ENCODE measurements at regions not wholly inside any gene's neighbourhood (a gene's known extent, or its start where the extent isn't known, plus 50 kb on each side); places are given as distances from the start of the nearest gene placed in this dataset.

GRCh38 chr3:139758654-139759291, 81.0 kb upstream of the NMNAT3 start:
- no peak for DNase-seq (ENCODE audit: low spot score in 2 of 2, unreplicated experiment in 2 of 2)
- Mint-ChIP-seq H3K4me1 (peaks cover 9% of the 10 kb centered on the region), H3K36me3 (no peaks in the 10 kb centered on the region), H3K27me3 (ENCODE audit: low read depth) (no peaks in the 10 kb centered on the region), H3K4me3 (no peak overlapping the region), H3K9me3 (no peaks in the 10 kb centered on the region), H3K27ac (peak overlapping the region; percentile 59)
- no peak for TF ChIP-seq CTCF (IDR thresholded peaks at IDR 0.05; ENCODE audit: unreplicated experiment)

GRCh38 chr3:139757448-139758030, 79.8 kb upstream of the NMNAT3 start:
- Mint-ChIP-seq H3K9me3 (no peaks in the 10 kb centered on the region), H3K4me1 (peaks cover 9% of the 10 kb centered on the region), H3K4me3 (no peak overlapping the region), H3K27me3 (ENCODE audit: low read depth) (no peaks in the 10 kb centered on the region), H3K27ac (no peak overlapping the region), H3K36me3 (no peaks in the 10 kb centered on the region)
- no peak for TF ChIP-seq CTCF (IDR thresholded peaks at IDR 0.05; ENCODE audit: unreplicated experiment)
- no peak for DNase-seq (ENCODE audit: low spot score in 2 of 2, unreplicated experiment in 2 of 2)

DNA sequence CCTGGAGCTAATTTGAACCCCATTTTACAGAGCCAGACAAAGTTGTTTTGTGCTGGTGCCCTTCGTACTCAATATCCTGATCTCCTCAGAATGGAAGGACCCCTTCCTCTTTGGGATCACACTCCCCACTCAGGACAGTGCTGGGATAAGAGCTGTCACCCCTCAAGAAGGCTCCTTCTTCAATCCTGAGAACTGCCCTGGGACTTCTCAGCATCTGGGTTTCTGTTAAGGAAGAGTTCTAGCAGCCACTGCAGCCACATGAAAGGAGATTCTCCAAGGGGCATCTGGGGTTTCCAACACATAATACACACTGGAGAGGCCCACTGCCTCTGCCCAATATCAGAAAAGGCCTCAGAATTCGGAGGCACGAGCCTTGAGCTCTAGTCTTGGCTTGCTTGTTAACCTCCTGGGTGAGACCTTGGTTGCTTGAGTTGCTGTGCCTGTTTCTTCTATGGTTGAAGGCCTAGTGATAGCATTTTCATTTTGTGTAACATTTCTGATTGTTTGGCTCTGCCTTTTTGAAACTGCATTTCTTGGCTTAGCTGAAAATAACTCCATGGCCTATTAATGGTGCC, 78.8 kb upstream of the NMNAT3 start:
- no peak overlapping the region for H3K27ac Mint-ChIP-seq
- no peak overlapping the region for H3K4me3 Mint-ChIP-seq
- no peaks in the 10 kb centered on the region for H3K36me3 Mint-ChIP-seq
- no peak for DNase-seq (ENCODE audit: low spot score in 2 of 2, unreplicated experiment in 2 of 2)
- peaks cover 1% of the 10 kb centered on the region for H3K9me3 Mint-ChIP-seq
- H3K27me3 Mint-ChIP-seq (ENCODE audit: low read depth), result no peaks in the 10 kb centered on the region
- H3K4me1 Mint-ChIP-seq, result peaks cover 9% of the 10 kb centered on the region
- no peak for TF ChIP-seq CTCF (IDR thresholded peaks at IDR 0.05; ENCODE audit: unreplicated experiment)

DNA sequence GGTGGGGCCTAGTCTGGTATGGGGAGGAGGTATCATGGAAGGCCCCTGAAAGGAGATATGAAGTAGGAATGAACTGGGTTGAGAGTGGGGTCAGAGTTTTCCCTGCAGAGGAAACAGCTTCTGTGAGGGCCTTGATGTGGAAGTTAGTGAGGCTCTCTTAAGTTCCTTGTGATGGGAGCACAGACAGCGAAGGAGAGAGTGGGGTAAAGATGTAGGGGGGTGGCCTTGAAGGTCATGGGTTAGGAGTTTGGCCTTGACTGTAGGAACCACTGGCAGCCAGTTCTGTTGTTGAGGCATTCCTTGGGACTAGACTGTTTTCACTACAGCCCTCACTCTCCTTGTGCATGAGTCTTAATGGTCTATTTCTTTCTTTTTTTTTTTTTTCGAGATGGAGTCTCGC, 77.8 kb upstream of the NMNAT3 start:
- Mint-ChIP-seq H3K27ac (no peak overlapping the region), H3K4me3 (no peak overlapping the region), H3K9me3 (peaks cover 12% of the 10 kb centered on the region), H3K27me3 (ENCODE audit: low read depth) (no peaks in the 10 kb centered on the region), H3K4me1 (peaks cover 9% of the 10 kb centered on the region), H3K36me3 (peaks cover 2% of the 10 kb centered on the region)
- no peak for TF ChIP-seq CTCF (IDR thresholded peaks at IDR 0.05; ENCODE audit: unreplicated experiment)
- no peak for DNase-seq (ENCODE audit: low spot score in 2 of 2, unreplicated experiment in 2 of 2)

DNA sequence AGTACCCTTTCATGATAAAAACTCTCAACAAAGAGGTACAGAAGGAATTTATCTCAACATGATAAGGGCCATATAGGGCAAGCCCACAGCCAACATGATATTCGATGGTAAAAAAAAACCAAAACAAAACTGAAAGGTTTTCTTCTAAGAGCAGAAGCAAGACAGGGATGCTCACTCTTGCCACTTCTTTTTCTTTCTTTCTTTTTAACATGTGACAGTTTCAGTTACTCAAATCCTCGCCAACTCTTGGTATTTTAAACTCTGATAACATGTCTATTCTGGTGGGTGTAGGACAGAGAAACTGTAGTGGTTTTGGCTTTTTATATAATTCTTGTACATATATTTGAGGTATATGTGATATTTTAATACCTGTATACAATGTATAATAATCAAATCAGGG, 74.0 kb upstream of the NMNAT3 start:
- no peak for DNase-seq (ENCODE audit: low spot score in 2 of 2, unreplicated experiment in 2 of 2)
- Mint-ChIP-seq H3K27ac (no peak overlapping the region), H3K27me3 (ENCODE audit: low read depth) (no peaks in the 10 kb centered on the region), H3K4me3 (no peak overlapping the region), H3K4me1 (no peaks in the 10 kb centered on the region), H3K9me3 (peaks cover 42% of the 10 kb centered on the region), H3K36me3 (peaks cover 5% of the 10 kb centered on the region)
- TF ChIP-seq CTCF (IDR thresholded peaks at IDR 0.05; ENCODE audit: unreplicated experiment), result no peak
